ENCODE measurements at regions not wholly inside any gene's neighbourhood (a gene's known extent, or its start where the extent isn't known, plus 50 kb on each side); places are given as distances from the start of the nearest gene placed in this dataset.

- no peak for DNase-seq (ENCODE audit: low spot score)
- Histone ChIP-seq H3K9ac (no peak overlapping the region), H3K9me3 (ENCODE audit: low read depth) (no peaks in the 10 kb centered on the region), H4K20me1 (ENCODE audit: low read depth) (no peaks in the 10 kb centered on the region), H3K4me1 (no peaks in the 10 kb centered on the region), H3K36me3 (no peaks in the 10 kb centered on the region), H3K4me2 (no peak overlapping the region), H3K79me2 (ENCODE audit: low read depth) (no peaks in the 10 kb centered on the region), H3K4me3 (no peak overlapping the region), H3F3A (ENCODE audit: low read depth) (no peaks in the 10 kb centered on the region), H3K27me3 (no peaks in the 10 kb centered on the region), H2AFZ (replicated peaks) (no peak overlapping the region), H3K27ac (no peak overlapping the region)
- TF ChIP-seq CTCF (IDR thresholded peaks at IDR 0.05) (no peak), EZH2phosphoT487 (IDR thresholded peaks at IDR 0.05) (no peak), EZH2 (IDR thresholded peaks at IDR 0.05) (no peak)
- no peak overlapping the region for H3K27ac Mint-ChIP-seq
- H3K27me3 Mint-ChIP-seq (ENCODE audit: insufficient read depth, low read depth), result no peaks in the 10 kb centered on the region
- no peak overlapping the region for H3K4me3 Mint-ChIP-seq
- no peaks in the 10 kb centered on the region for H3K4me1 Mint-ChIP-seq
- no peaks in the 10 kb centered on the region for H3K36me3 Mint-ChIP-seq
- no peaks in the 10 kb centered on the region for H3K9me3 Mint-ChIP-seq
These were observed 1759.5 kb upstream of the C9orf72 start for GRCh38 chr9:29332789-29333188.

DNA sequence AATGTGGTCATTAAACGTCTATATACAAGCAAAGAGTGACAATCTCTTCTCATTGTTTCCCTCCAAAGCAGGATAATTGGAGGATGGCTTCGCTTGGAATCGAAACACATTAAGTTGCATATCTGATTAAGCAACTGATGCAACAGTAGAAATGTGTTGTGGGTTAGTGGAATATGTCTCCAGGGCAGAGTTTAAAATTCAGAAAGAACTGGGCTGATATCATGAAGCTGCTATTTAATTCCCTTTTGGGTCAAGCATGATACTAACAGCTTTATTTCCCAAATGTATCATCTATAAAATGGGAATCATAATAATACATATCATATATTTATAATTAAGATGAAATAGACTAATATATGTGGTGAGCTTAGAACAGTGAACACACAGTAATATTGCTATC lies 1763.0 kb upstream of the C9orf72 start:
- no peaks in the 10 kb centered on the region for H3K4me1 ChIP-seq
- H2AFZ ChIP-seq (replicated peaks), result no peak overlapping the region
- H3K36me3 Mint-ChIP-seq, result no peaks in the 10 kb centered on the region
- H3K4me1 Mint-ChIP-seq, result no peaks in the 10 kb centered on the region
- no peaks in the 10 kb centered on the region for H3K79me2 ChIP-seq (ENCODE audit: low read depth)
- H3K27me3 Mint-ChIP-seq (ENCODE audit: insufficient read depth, low read depth), result no peaks in the 10 kb centered on the region
- H3K4me3 Mint-ChIP-seq, result no peak overlapping the region
- TF ChIP-seq EZH2phosphoT487 (IDR thresholded peaks at IDR 0.05) (no peak), CTCF (IDR thresholded peaks at IDR 0.05) (no peak), EZH2 (IDR thresholded peaks at IDR 0.05) (no peak)
- H4K20me1 ChIP-seq (ENCODE audit: low read depth), result no peaks in the 10 kb centered on the region
- H3K27me3 ChIP-seq, result no peaks in the 10 kb centered on the region
- no peak for DNase-seq (ENCODE audit: low spot score)
- no peak overlapping the region for H3K4me3 ChIP-seq
- no peaks in the 10 kb centered on the region for H3F3A ChIP-seq (ENCODE audit: low read depth)
- H3K9me3 ChIP-seq (ENCODE audit: low read depth), result no peaks in the 10 kb centered on the region
- H3K27ac ChIP-seq, result no peak overlapping the region
- H3K9me3 Mint-ChIP-seq, result no peaks in the 10 kb centered on the region
- no peak overlapping the region for H3K27ac Mint-ChIP-seq
- H3K4me2 ChIP-seq, result no peak overlapping the region
- no peak overlapping the region for H3K9ac ChIP-seq
- H3K36me3 ChIP-seq, result no peaks in the 10 kb centered on the region

DNA sequence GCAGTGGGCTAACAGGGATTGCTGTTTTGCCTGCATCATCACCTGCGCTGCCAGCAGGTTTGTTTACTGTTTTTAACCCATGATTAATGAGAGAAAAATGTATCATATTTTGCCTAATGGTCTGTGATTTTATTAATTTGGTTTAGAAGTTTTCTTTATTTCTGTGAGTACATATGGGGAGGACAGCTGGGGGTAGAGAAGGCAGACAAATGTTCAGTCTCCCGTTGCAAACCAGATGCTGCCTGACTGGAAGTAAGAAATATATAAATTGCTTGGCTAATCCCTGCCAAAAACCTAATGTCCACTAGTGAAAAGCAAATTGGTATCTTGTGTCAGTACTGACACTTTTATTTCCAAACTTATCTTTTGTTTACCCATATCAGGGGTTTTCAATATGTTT lies 1766.1 kb upstream of the C9orf72 start:
- no peak for DNase-seq (ENCODE audit: low spot score)
- no peaks in the 10 kb centered on the region for H3K4me1 Mint-ChIP-seq
- H3K4me1 ChIP-seq, result no peaks in the 10 kb centered on the region
- no peaks in the 10 kb centered on the region for H3K79me2 ChIP-seq (ENCODE audit: low read depth)
- no peaks in the 10 kb centered on the region for H3K9me3 Mint-ChIP-seq
- H3K4me3 Mint-ChIP-seq, result no peak overlapping the region
- H3K9me3 ChIP-seq (ENCODE audit: low read depth), result no peaks in the 10 kb centered on the region
- no peak overlapping the region for H3K9ac ChIP-seq
- H3K4me2 ChIP-seq, result no peak overlapping the region
- H2AFZ ChIP-seq (replicated peaks), result no peak overlapping the region
- H3K27ac Mint-ChIP-seq, result no peak overlapping the region
- H3K36me3 ChIP-seq, result no peaks in the 10 kb centered on the region
- TF ChIP-seq EZH2phosphoT487 (IDR thresholded peaks at IDR 0.05) (no peak), EZH2 (IDR thresholded peaks at IDR 0.05) (no peak), CTCF (IDR thresholded peaks at IDR 0.05) (no peak)
- no peaks in the 10 kb centered on the region for H3K27me3 Mint-ChIP-seq (ENCODE audit: insufficient read depth, low read depth)
- no peaks in the 10 kb centered on the region for H3K36me3 Mint-ChIP-seq
- H3F3A ChIP-seq (ENCODE audit: low read depth), result no peaks in the 10 kb centered on the region
- H3K4me3 ChIP-seq, result no peak overlapping the region
- no peaks in the 10 kb centered on the region for H3K27me3 ChIP-seq
- H4K20me1 ChIP-seq (ENCODE audit: low read depth), result no peaks in the 10 kb centered on the region
- no peak overlapping the region for H3K27ac ChIP-seq

DNA sequence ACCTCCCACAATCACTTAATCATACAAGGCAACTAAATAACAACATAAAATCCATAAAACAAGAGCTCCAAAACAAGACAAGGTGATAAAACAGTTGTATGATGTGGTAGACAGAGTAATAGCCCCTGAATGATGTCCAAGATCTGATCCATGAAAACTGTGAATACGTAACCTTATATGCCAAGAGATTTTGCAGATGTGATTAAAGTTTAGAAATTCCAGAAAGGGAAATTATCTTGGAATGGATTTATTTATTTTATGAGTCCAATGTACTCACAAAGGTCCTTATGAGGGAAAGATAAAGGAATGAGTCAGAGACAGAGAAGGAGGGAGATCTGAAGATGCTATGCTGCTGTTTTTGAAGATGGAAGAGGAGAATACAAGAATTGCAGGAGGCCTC lies 1775.7 kb upstream of the C9orf72 start:
- H2AFZ ChIP-seq (replicated peaks), result no peak overlapping the region
- H4K20me1 ChIP-seq (ENCODE audit: low read depth), result no peaks in the 10 kb centered on the region
- Mint-ChIP-seq H3K4me3 (no peak overlapping the region), H3K27me3 (ENCODE audit: insufficient read depth, low read depth) (peaks cover 3% of the 10 kb centered on the region), H3K4me1 (peaks cover 7% of the 10 kb centered on the region), H3K27ac (no peak overlapping the region), H3K36me3 (no peaks in the 10 kb centered on the region), H3K9me3 (peaks cover 2% of the 10 kb centered on the region)
- DNase-seq (ENCODE audit: low spot score), result no peak
- no peak overlapping the region for H3K4me3 ChIP-seq
- no peaks in the 10 kb centered on the region for H3K36me3 ChIP-seq
- no peaks in the 10 kb centered on the region for H3K9me3 ChIP-seq (ENCODE audit: low read depth)
- H3F3A ChIP-seq (ENCODE audit: low read depth), result no peaks in the 10 kb centered on the region
- TF ChIP-seq EZH2phosphoT487 (IDR thresholded peaks at IDR 0.05) (no peak), CTCF (IDR thresholded peaks at IDR 0.05) (no peak), EZH2 (IDR thresholded peaks at IDR 0.05) (no peak)
- no peak overlapping the region for H3K27ac ChIP-seq
- no peaks in the 10 kb centered on the region for H3K4me1 ChIP-seq
- H3K4me2 ChIP-seq, result no peak overlapping the region
- H3K79me2 ChIP-seq (ENCODE audit: low read depth), result no peaks in the 10 kb centered on the region
- H3K27me3 ChIP-seq, result no peaks in the 10 kb centered on the region
- H3K9ac ChIP-seq, result no peak overlapping the region

Measured in neural progenitor cell (in vitro differentiated cells).